GM23338 (cell line): ENCODE measurements at regions not wholly inside any gene's neighbourhood (a gene's known extent, or its start where the extent isn't known, plus 50 kb on each side); places are given as distances from the start of the nearest gene placed in this dataset.

Experiments
- ATAC-seq: fragments of 200-7000 bp; cut with Tn5 transposase; 3 replicates; pipeline ENCODE4 v1.9.1; 2020
- DNase-seq: peaks from one replicate; pipeline ENCODE4 v3.0.0-alpha.2; 2015; ENCODE audit warnings: low spot score
- H2AFZ ChIP-seq: fragments of 200-600 bp; sonication (generic); 2 replicates; pipeline ENCODE4 v1.8.0; 2016; ENCODE audit warnings: antibody characterized with exemption, mild to moderate bottlenecking, moderate library complexity
- H3F3A ChIP-seq: fragments of 200-600 bp; sonication (generic); replicated peaks from 2 replicates; pipeline ENCODE4 v1.8.0; 2017; ENCODE audit warnings: antibody characterized with exemption, mixed run types, low read depth
- H3K27ac ChIP-seq: fragments of 200-600 bp; sonication (generic); 2 replicates; pipeline ENCODE4 v1.6.1; 2016; ENCODE audit warnings: low read depth
- H3K27me3 ChIP-seq: fragments of 200-600 bp; sonication (generic); 2 replicates; pipeline ENCODE4 v1.8.0; 2016; ENCODE audit warnings: mild to moderate bottlenecking, mixed run types, moderate library complexity; ENCODE audit not compliant: insufficient read depth
- H3K36me3 ChIP-seq: fragments of 200-600 bp; sonication (generic); 2 replicates; pipeline ENCODE4 v1.8.0; 2016; ENCODE audit warnings: mild to moderate bottlenecking; ENCODE audit not compliant: insufficient read depth
- H3K4me1 ChIP-seq: fragments of 200-600 bp; sonication (generic); 2 replicates; pipeline ENCODE4 v1.8.0; 2016; ENCODE audit warnings: mild to moderate bottlenecking, moderate library complexity; ENCODE audit not compliant: insufficient read depth
- H3K4me2 ChIP-seq: fragments of 200-600 bp; sonication (generic); 2 replicates; pipeline ENCODE4 v1.7.1; 2017; ENCODE audit warnings: mixed run types
- H3K4me3 ChIP-seq: fragments of 200-600 bp; sonication (generic); 2 replicates; pipeline ENCODE4 v1.6.1; 2016; ENCODE audit warnings: mixed run types
- H3K79me2 ChIP-seq: fragments of 200-600 bp; sonication (generic); replicated peaks from 2 replicates; pipeline ENCODE4 v1.8.0; 2017; ENCODE audit warnings: mild to moderate bottlenecking; ENCODE audit not compliant: insufficient read depth
- H3K9me2 ChIP-seq: fragments of 200-600 bp; sonication (generic); 2 replicates; pipeline ENCODE4 v1.8.0; 2017; ENCODE audit not compliant: insufficient read depth
- H4K20me1 ChIP-seq: fragments of 200-600 bp; sonication (generic); replicated peaks from 2 replicates; pipeline ENCODE4 v1.8.0; 2017; ENCODE audit warnings: mild to moderate bottlenecking; ENCODE audit not compliant: insufficient read depth
- H3K27ac Mint-ChIP-seq: 2 replicates; pipeline ENCODE4 v1.8.0; 2020; ENCODE audit warnings: inconsistent platforms, mild to moderate bottlenecking, moderate library complexity, mixed read lengths
- H3K27me3 Mint-ChIP-seq: 3 replicates; pipeline ENCODE4 v1.8.0; 2022; ENCODE audit warnings: low read depth, mild to moderate bottlenecking, moderate library complexity, mixed read lengths, inconsistent platforms; ENCODE audit not compliant: insufficient read depth, poor library complexity
- H3K36me3 Mint-ChIP-seq: 3 replicates; pipeline ENCODE4 v1.8.0; 2021; ENCODE audit warnings: low read depth, mild to moderate bottlenecking, inconsistent platforms, moderate library complexity, mixed read lengths
- H3K4me1 Mint-ChIP-seq: 3 replicates; pipeline ENCODE4 v1.8.0; 2020; ENCODE audit warnings: mild to moderate bottlenecking, inconsistent platforms, mixed read lengths
- H3K4me3 Mint-ChIP-seq: 3 replicates; pipeline ENCODE4 v1.8.0; 2021; ENCODE audit warnings: moderate library complexity, mild to moderate bottlenecking, inconsistent platforms, mixed read lengths
- H3K9me3 Mint-ChIP-seq: 3 replicates; pipeline ENCODE4 v1.8.0; 2020; ENCODE audit warnings: moderate library complexity, mild to moderate bottlenecking, inconsistent platforms, mixed read lengths
- CREB1 ChIP-seq: fragments of 250-450 bp; sonication (Bioruptor Pico); IDR thresholded peaks from 2 replicates; pipeline ENCODE4 v1.5.0; 2020; ENCODE audit warnings: low read depth, mild to moderate bottlenecking, moderate library complexity
- CTCF ChIP-seq, 2 experiments: fragments of 200-600 bp in 1 of 2; sonication (generic) in 1 of 2; conservative IDR thresholded peaks; 2 replicates each; pipeline versions ENCODE4 v1.5.1 to v1.6.1; 2016 to 2017; ENCODE audit warnings: antibody characterized with exemption in 2 of 2, low read depth in 2 of 2, mild to moderate bottlenecking in 2 of 2, moderate library complexity in 1 of 2
- ETS1 ChIP-seq: IDR thresholded peaks from 2 replicates; pipeline ENCODE4 v1.6.1; 2016; ENCODE audit warnings: antibody characterized with exemption
- EZH2 ChIP-seq: fragments of 200-600 bp; sonication (generic); IDR thresholded peaks from one replicate; pipeline ENCODE4 v1.8.0; 2017; ENCODE audit warnings: antibody characterized with exemption, mild to moderate bottlenecking, low read depth; ENCODE audit not compliant: unreplicated experiment
- EZH2phosphoT487 ChIP-seq: fragments of 200-600 bp; sonication (generic); IDR thresholded peaks from one replicate; pipeline ENCODE4 v1.8.1; 2018; ENCODE audit warnings: antibody characterized with exemption; ENCODE audit not compliant: unreplicated experiment
- JUNB ChIP-seq: IDR thresholded peaks from one replicate; pipeline ENCODE4 v1.6.1; 2016; ENCODE audit warnings: antibody characterized with exemption; ENCODE audit not compliant: unreplicated experiment
- NANOG ChIP-seq: IDR thresholded peaks from 2 replicates; pipeline ENCODE4 v1.6.1; 2016; ENCODE audit warnings: antibody characterized with exemption, borderline replicate concordance
- POLR2AphosphoS5 ChIP-seq: IDR thresholded peaks from 2 replicates; pipeline ENCODE4 v1.6.1; 2016; ENCODE audit warnings: antibody characterized with exemption, low read depth
- STAT1 ChIP-seq: IDR thresholded peaks from one replicate; pipeline ENCODE4 v1.6.1; 2016; ENCODE audit warnings: antibody characterized with exemption; ENCODE audit not compliant: unreplicated experiment
- ZNF114 ChIP-seq: fragments of 250-450 bp; sonication (Bioruptor Pico); IDR thresholded peaks from 2 replicates; pipeline ENCODE4 v1.5.0; 2020; ENCODE audit warnings: mild to moderate bottlenecking, moderate library complexity
- ZNF331 ChIP-seq: fragments of 250-450 bp; sonication (Bioruptor Pico); IDR thresholded peaks from 2 replicates; pipeline ENCODE4 v1.5.0; 2020; ENCODE audit warnings: low read depth, mild to moderate bottlenecking, moderate library complexity
- ZNF462 ChIP-seq: fragments of 250-450 bp; sonication (Bioruptor Pico); IDR thresholded peaks from 2 replicates; pipeline ENCODE4 v1.5.0; 2020; ENCODE audit warnings: mild to moderate bottlenecking, moderate library complexity

GRCh38 chr13:107642831-107643230, 572.5 kb downstream of the LIG4 start:
- DNase-seq = no peak
- peaks cover 3% of the 10 kb centered on the region; the same call in 2 of the 3 replicates for H3K4me1 Mint-ChIP-seq
- H3K9me3 Mint-ChIP-seq = no peaks in the 10 kb centered on the region
- TF ChIP-seq JUNB (no peak), POLR2AphosphoS5 (no peak), CTCF (conservative IDR thresholded peaks at IDR 0.05; ENCODE audit: low read depth in 2 of 2) (no peak), CREB1 (CRISPR knock-in tag) (no peak), NANOG (no peak), ETS1 (no peak)
- Histone ChIP-seq H2AFZ (no peak overlapping the region), H3K36me3 (no peaks in the 10 kb centered on the region), H3K9me2 (no peaks in the 10 kb centered on the region), H4K20me1 (no peaks in the 10 kb centered on the region), H3K4me1 (no peaks in the 10 kb centered on the region), H3F3A (no peaks in the 10 kb centered on the region), H3K4me2 (no peak overlapping the region), H3K79me2 (no peaks in the 10 kb centered on the region), H3K27me3 (no peaks in the 10 kb centered on the region), H3K4me3 (no peak overlapping the region), H3K27ac (no peak overlapping the region)
- peaks cover 10% of the 10 kb centered on the region for H3K27me3 Mint-ChIP-seq
- no peak overlapping the region for H3K27ac Mint-ChIP-seq
- no peak for ATAC-seq
- H3K4me3 Mint-ChIP-seq = no peak overlapping the region
- H3K36me3 Mint-ChIP-seq = no peaks in the 10 kb centered on the region

DNA sequence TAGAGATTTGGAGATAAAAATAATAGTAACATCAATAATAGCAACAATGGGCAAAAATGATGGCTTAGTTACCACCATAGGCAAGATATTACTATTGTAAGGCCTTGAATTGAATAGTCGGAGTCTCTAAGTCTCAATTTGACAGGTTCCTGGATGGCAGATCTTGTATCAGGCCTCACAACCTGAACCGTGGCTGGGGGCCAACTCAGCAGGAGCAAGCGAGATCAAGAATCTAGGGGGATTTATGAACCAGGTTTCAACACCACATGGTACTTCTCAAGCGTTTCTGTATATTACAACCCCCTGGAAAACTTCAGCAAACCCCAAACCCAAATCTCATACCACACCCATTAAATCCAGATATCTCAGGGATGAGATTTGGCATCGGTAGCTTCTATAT, 573.8 kb downstream of the LIG4 start:
- Mint-ChIP-seq H3K4me3 (no peak overlapping the region), H3K27ac (no peak overlapping the region), H3K9me3 (no peaks in the 10 kb centered on the region), H3K27me3 (peaks cover 10% of the 10 kb centered on the region), H3K36me3 (no peaks in the 10 kb centered on the region), H3K4me1 (peaks cover 3% of the 10 kb centered on the region; the same call in 2 of the 3 replicates)
- DNase-seq (no peak), ATAC-seq (no peak)
- H3F3A ChIP-seq = no peaks in the 10 kb centered on the region
- no peaks in the 10 kb centered on the region for H3K4me1 ChIP-seq
- no peaks in the 10 kb centered on the region for H4K20me1 ChIP-seq
- no peaks in the 10 kb centered on the region for H3K79me2 ChIP-seq
- no peak overlapping the region for H3K4me3 ChIP-seq
- H3K27me3 ChIP-seq = no peaks in the 10 kb centered on the region
- no peak overlapping the region for H2AFZ ChIP-seq
- no peak overlapping the region for H3K27ac ChIP-seq
- H3K9me2 ChIP-seq = no peaks in the 10 kb centered on the region
- H3K36me3 ChIP-seq = no peaks in the 10 kb centered on the region
- no peak overlapping the region for H3K4me2 ChIP-seq
- TF ChIP-seq CREB1 (CRISPR knock-in tag) (no peak), JUNB (no peak), ZNF462 (CRISPR knock-in tag) (no peak), ETS1 (no peak), EZH2phosphoT487 (no peak), STAT1 (no peak), POLR2AphosphoS5 (no peak), EZH2 (no peak), ZNF331 (CRISPR knock-in tag) (no peak), ZNF114 (no peak)
